A549 (cell line): ENCODE measurements at regions not wholly inside any gene's neighbourhood (a gene's known extent, or its start where the extent isn't known, plus 50 kb on each side); places are given as distances from the start of the nearest gene placed in this dataset.
A peak's percentile ranks its signal among the peaks of the same experiment; 100 is the strongest.

Experiments used
- ATAC-seq, 2 experiments: fragments of 200-7000 bp in 1 of 2; fragments of >200 bp in 1 of 2; cut with Nextera tagmentation in 1 of 2; cut with Tn5 transposase in 1 of 2; 3 replicates each; pipeline versions ENCODE4 v1.8.0 to v1.9.1; 2018 to 2020; ENCODE audit warnings: mild to moderate bottlenecking in 1 of 2, moderate library complexity in 1 of 2
- CTCF ChIA-PET: fragments of 300-600 bp; sonication (Branson Sonifier 250); formaldehyde crosslinking; extraction: SDS; loops from one replicate; lab custom pipeline; 2021; ENCODE audit warnings: antibody characterized with exemption, inconsistent platforms; lab: Yijun Ruan, JAX
- POLR2A ChIA-PET: fragments of 350-600 bp; formaldehyde crosslinking; extraction: SDS; loops from one replicate; lab custom pipeline; 2021; ENCODE audit warnings: antibody characterized with exemption, inconsistent platforms; lab: Yijun Ruan, JAX
- DNase-seq, 2 experiments: peaks; one replicate each; pipeline versions ENCODE4 v3.0.0 to v3.0.0-alpha.2; 2011 to 2016; ENCODE audit warnings: low read depth in 1 of 2, low spot score in 1 of 2
- FAIRE-seq: peaks from 2 replicates; lab custom pipeline; 2011; peaks lifted over from hg19 to GRCh38; lab: Jason Lieb, UNC
- H3K27ac ChIP-seq, 2 experiments: fragments of >200 bp; sonication (Bioruptor Twin); formaldehyde crosslinking; 3 replicates each; pipeline ENCODE4 v1.5.1; 2016 to 2017
- H3K4me1 ChIP-seq: fragments of >200 bp; sonication (Bioruptor Twin); formaldehyde crosslinking; 3 replicates; pipeline ENCODE4 v1.6.1; 2016
- H3K4me2 ChIP-seq: fragments of >200 bp; sonication (Bioruptor Twin); formaldehyde crosslinking; 3 replicates; pipeline ENCODE4 v1.6.1; 2016
- H3K4me3 ChIP-seq: fragments of >200 bp; sonication (Bioruptor Twin); formaldehyde crosslinking; 3 replicates; pipeline ENCODE4 v1.5.1; 2016
- H3K9me3 ChIP-seq: fragments of >200 bp; sonication (Bioruptor Twin); formaldehyde crosslinking; 3 replicates; pipeline ENCODE4 v1.6.1; 2016
- ATOH8 ChIP-seq: fragments of 250-450 bp; sonication (Bioruptor Pico); IDR thresholded peaks from 2 replicates; pipeline ENCODE4 v1.5.0; 2020; ENCODE audit warnings: low read depth, mild to moderate bottlenecking, moderate library complexity
- BHLHE40 ChIP-seq: IDR thresholded peaks from 2 replicates; pipeline ENCODE4 v1.6.1; 2012; ENCODE audit warnings: low read depth, low read length, inconsistent platforms
- CHD4 ChIP-seq: fragments of 200-600 bp; sonication (generic); IDR thresholded peaks from 2 replicates; pipeline ENCODE4 v1.6.1; 2016; ENCODE audit warnings: antibody characterized with exemption, mild to moderate bottlenecking, borderline replicate concordance
- EHF ChIP-seq: fragments of 250-450 bp; sonication (Bioruptor Pico); IDR thresholded peaks from 2 replicates; pipeline ENCODE4 v1.5.0; 2020; ENCODE audit warnings: mild to moderate bottlenecking
- EP300 ChIP-seq, 2 experiments: fragments of >200 bp; sonication (Bioruptor Twin); formaldehyde crosslinking; IDR thresholded peaks; 2 replicates in 1 of 2; 3 replicates in 1 of 2; pipeline ENCODE4 v1.6.1; 2016 to 2017
- ESRRA ChIP-seq: fragments of 150-350 bp; IDR thresholded peaks from 2 replicates; pipeline ENCODE4 v1.6.1; 2014; ENCODE audit warnings: mild to moderate bottlenecking, low read length, borderline replicate concordance
- HDAC2 ChIP-seq: fragments of 200-600 bp; sonication (generic); IDR thresholded peaks from 2 replicates; pipeline ENCODE4 v1.6.1; 2016
- JUNB ChIP-seq: fragments of >200 bp; sonication (Bioruptor Twin); formaldehyde crosslinking; IDR thresholded peaks from 2 replicates; pipeline ENCODE4 v1.6.1; 2016
- KDM5A ChIP-seq: fragments of 200-600 bp; sonication (generic); IDR thresholded peaks from 2 replicates; pipeline ENCODE4 v1.6.1; 2016; ENCODE audit warnings: antibody characterized with exemption, mild to moderate bottlenecking
- MAFK ChIP-seq: fragments of 450-650 bp; IDR thresholded peaks from 2 replicates; pipeline ENCODE4 v1.6.1; 2014; ENCODE audit not compliant: partially characterized antibody
- NPAS2 ChIP-seq: fragments of 250-450 bp; sonication (Bioruptor Pico); IDR thresholded peaks from 2 replicates; pipeline ENCODE4 v1.8.0; 2022; ENCODE audit warnings: mild to moderate bottlenecking, moderate library complexity, borderline replicate concordance
- PHF8 ChIP-seq: fragments of 200-600 bp; sonication (generic); IDR thresholded peaks from 2 replicates; pipeline ENCODE4 v1.6.1; 2016; ENCODE audit warnings: low read depth, mild to moderate bottlenecking, antibody characterized with exemption, moderate library complexity, borderline replicate concordance
- RAD21 ChIP-seq, 2 experiments: fragments of >200 bp in 1 of 2; sonication (Bioruptor Twin) in 1 of 2; formaldehyde crosslinking in 1 of 2; IDR thresholded peaks in 1 of 2; conservative IDR thresholded peaks in 1 of 2; 2 replicates in 1 of 2; 3 replicates in 1 of 2; pipeline ENCODE4 v1.6.1; 2012 to 2018; ENCODE audit warnings: inconsistent platforms in 1 of 2
- RNF2 ChIP-seq: fragments of 200-600 bp; sonication (generic); IDR thresholded peaks from 2 replicates; pipeline ENCODE4 v1.6.1; 2016; ENCODE audit warnings: low read depth, mild to moderate bottlenecking, antibody characterized with exemption, moderate library complexity, borderline replicate concordance
- SMC3 ChIP-seq: fragments of >200 bp; sonication (Bioruptor Twin); formaldehyde crosslinking; IDR thresholded peaks from 3 replicates; pipeline ENCODE4 v1.6.1; 2018; ENCODE audit warnings: inconsistent platforms
- USF2 ChIP-seq: fragments of 450-650 bp; IDR thresholded peaks from 2 replicates; pipeline ENCODE4 v1.6.1; 2014; ENCODE audit warnings: antibody characterized with exemption
- WGBS: methylation state at CpG from one replicate; pipeline ENCODE4 v1.1.6; 2017; ENCODE audit errors: missing lambda C conversion rate; 5-methylcytosine and 5-hydroxymethylcytosine counted together
- TF ChIP-seq, protein P1 (sequence below): fragments of 200-600 bp; sonication (generic); IDR thresholded peaks from 2 replicates; pipeline ENCODE4 v1.6.1; 2016; ENCODE audit warnings: antibody characterized with exemption, mild to moderate bottlenecking, moderate library complexity
- TF ChIP-seq, protein P2 (sequence below): IDR thresholded peaks from 2 replicates; pipeline ENCODE4 v1.6.1; 2012

GRCh38 chrX:112218388-112218787, 135.8 kb upstream of the TRPC5 start:
- TF ChIP-seq PHF8 (no peak), BHLHE40 (no peak), CHD4 (no peak), RAD21 (conservative IDR thresholded peaks at IDR 0.05 in 1 of 2, IDR thresholded peaks at IDR 0.05 in 1 of 2) (no peak), KDM5A (no peak), EHF (CRISPR knock-in tag) (no peak), USF2 (no peak), ATOH8 (no peak), EP300 (IDR thresholded peaks at IDR 0.05) (no peak), NPAS2 (CRISPR knock-in tag) (no peak)
- TF ChIP-seq, protein P1, sequence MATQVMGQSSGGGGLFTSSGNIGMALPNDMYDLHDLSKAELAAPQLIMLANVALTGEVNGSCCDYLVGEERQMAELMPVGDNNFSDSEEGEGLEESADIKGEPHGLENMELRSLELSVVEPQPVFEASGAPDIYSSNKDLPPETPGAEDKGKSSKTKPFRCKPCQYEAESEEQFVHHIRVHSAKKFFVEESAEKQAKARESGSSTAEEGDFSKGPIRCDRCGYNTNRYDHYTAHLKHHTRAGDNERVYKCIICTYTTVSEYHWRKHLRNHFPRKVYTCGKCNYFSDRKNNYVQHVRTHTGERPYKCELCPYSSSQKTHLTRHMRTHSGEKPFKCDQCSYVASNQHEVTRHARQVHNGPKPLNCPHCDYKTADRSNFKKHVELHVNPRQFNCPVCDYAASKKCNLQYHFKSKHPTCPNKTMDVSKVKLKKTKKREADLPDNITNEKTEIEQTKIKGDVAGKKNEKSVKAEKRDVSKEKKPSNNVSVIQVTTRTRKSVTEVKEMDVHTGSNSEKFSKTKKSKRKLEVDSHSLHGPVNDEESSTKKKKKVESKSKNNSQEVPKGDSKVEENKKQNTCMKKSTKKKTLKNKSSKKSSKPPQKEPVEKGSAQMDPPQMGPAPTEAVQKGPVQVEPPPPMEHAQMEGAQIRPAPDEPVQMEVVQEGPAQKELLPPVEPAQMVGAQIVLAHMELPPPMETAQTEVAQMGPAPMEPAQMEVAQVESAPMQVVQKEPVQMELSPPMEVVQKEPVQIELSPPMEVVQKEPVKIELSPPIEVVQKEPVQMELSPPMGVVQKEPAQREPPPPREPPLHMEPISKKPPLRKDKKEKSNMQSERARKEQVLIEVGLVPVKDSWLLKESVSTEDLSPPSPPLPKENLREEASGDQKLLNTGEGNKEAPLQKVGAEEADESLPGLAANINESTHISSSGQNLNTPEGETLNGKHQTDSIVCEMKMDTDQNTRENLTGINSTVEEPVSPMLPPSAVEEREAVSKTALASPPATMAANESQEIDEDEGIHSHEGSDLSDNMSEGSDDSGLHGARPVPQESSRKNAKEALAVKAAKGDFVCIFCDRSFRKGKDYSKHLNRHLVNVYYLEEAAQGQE: no peak
- Histone ChIP-seq H3K4me3 (no peak overlapping the region), H3K9me3 (no peaks in the 10 kb centered on the region), H3K4me1 (no peaks in the 10 kb centered on the region), H3K4me2 (no peak overlapping the region), H3K27ac (no peak overlapping the region)
- 18% methylated on average over 4 of the region's 4 CpGs for WGBS
- ATAC-seq (no peak), DNase-seq (no peak), FAIRE-seq (peak; percentile 51)
- POLR2A ChIA-PET: no interaction called here
- CTCF ChIA-PET: no interaction called here

GRCh38 chrX:112211459-112211858, 128.9 kb upstream of the TRPC5 start:
- H3K27ac ChIP-seq: no peak overlapping the region
- no peak for DNase-seq
- FAIRE-seq: peak; percentile 74
- H3K4me3 ChIP-seq: no peak overlapping the region
- no peaks in the 10 kb centered on the region for H3K4me1 ChIP-seq
- TF ChIP-seq EHF (CRISPR knock-in tag) (no peak), RNF2 (no peak), SMC3 (no peak), JUNB (no peak), MAFK (no peak), HDAC2 (no peak), NPAS2 (CRISPR knock-in tag) (no peak), ESRRA (no peak)
- TF ChIP-seq, protein P1: no peak
- TF ChIP-seq, protein P2, sequence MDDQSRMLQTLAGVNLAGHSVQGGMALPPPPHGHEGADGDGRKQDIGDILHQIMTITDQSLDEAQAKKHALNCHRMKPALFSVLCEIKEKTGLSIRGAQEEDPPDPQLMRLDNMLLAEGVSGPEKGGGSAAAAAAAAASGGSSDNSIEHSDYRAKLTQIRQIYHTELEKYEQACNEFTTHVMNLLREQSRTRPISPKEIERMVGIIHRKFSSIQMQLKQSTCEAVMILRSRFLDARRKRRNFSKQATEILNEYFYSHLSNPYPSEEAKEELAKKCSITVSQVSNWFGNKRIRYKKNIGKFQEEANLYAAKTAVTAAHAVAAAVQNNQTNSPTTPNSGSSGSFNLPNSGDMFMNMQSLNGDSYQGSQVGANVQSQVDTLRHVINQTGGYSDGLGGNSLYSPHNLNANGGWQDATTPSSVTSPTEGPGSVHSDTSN: no peak
- ATAC-seq: no peak
- POLR2A ChIA-PET: no interaction called here
- CTCF ChIA-PET: no interaction called here
- 0% methylated on average over 3 of the region's 3 CpGs for WGBS
- H3K9me3 ChIP-seq: no peaks in the 10 kb centered on the region
- H3K4me2 ChIP-seq: no peak overlapping the region
